Endothelial cell (in vitro differentiated cells): ENCODE measurements at regions not wholly inside any gene's neighbourhood (a gene's known extent, or its start where the extent isn't known, plus 50 kb on each side); places are given as distances from the start of the nearest gene placed in this dataset.
A peak's percentile ranks its signal among the peaks of the same experiment; 100 is the strongest.
"Not testable (repeated sequence)": the region's sequence is repeated elsewhere in the genome, so short reads cannot be mapped to it uniquely, and the experiment has no call there.

Experiments used
- DNase-seq: peaks from one replicate; pipeline ENCODE4 v3.0.0; 2021; ENCODE audit warnings: low spot score
- H3K27ac Mint-ChIP-seq: one replicate; pipeline ENCODE4 v1.8.0; 2021; ENCODE audit warnings: mixed read lengths, inconsistent platforms; ENCODE audit not compliant: unreplicated experiment
- H3K27me3 Mint-ChIP-seq: one replicate; pipeline ENCODE4 v1.8.0; 2021; ENCODE audit warnings: mild to moderate bottlenecking, moderate library complexity, mixed read lengths, inconsistent platforms; ENCODE audit not compliant: unreplicated experiment
- H3K36me3 Mint-ChIP-seq: one replicate; pipeline ENCODE4 v1.8.0; 2021; ENCODE audit warnings: mild to moderate bottlenecking, low read depth, mixed read lengths, inconsistent platforms; ENCODE audit not compliant: unreplicated experiment
- H3K4me1 Mint-ChIP-seq: one replicate; pipeline ENCODE4 v1.8.0; 2021; ENCODE audit warnings: mild to moderate bottlenecking, mixed read lengths, inconsistent platforms; ENCODE audit not compliant: unreplicated experiment
- H3K4me3 Mint-ChIP-seq: one replicate; pipeline ENCODE4 v1.8.0; 2021; ENCODE audit warnings: mild to moderate bottlenecking, mixed read lengths, inconsistent platforms; ENCODE audit not compliant: unreplicated experiment
- H3K9me3 Mint-ChIP-seq: one replicate; pipeline ENCODE4 v1.8.0; 2021; ENCODE audit warnings: mixed read lengths, inconsistent platforms; ENCODE audit not compliant: unreplicated experiment
- TF ChIP-seq, protein P1 (sequence below): fragments of 200-600 bp; sonication (generic); IDR thresholded peaks from one replicate; pipeline ENCODE4 v1.5.0; 2021; ENCODE audit warnings: antibody characterized with exemption; ENCODE audit not compliant: unreplicated experiment

DNA sequence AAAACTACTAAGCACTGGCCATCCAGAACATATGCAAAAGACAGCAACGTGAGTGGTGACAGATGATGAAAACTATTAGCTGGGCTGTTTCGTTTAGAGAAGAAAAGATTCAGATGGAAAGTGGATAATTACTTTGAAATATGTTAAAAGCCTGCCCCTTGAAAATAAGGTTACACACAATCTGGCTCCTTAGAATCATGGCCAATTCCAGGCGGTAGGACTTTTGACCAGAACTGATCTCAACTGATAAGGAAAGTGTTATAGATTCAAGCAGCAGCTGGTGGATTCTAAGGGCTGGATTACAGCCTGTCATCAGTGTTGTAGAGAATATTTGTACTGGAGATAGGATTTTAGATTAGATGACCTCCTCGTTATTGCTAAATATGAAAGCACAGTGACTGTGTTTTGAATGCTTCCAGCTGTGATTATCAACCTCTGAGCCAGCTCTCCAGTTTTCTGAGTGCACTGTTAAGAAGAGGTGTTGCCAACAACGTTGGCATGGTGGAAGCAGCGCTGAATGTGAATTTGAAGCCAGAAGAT lies 75.1 kb downstream of the KBTBD2 start:
- DNase-seq, H3K27ac Mint-ChIP-seq, H3K27me3 Mint-ChIP-seq, H3K4me1 Mint-ChIP-seq, H3K9me3 Mint-ChIP-seq, H3K4me3 Mint-ChIP-seq, H3K36me3 Mint-ChIP-seq: not testable (repeated sequence)

DNA sequence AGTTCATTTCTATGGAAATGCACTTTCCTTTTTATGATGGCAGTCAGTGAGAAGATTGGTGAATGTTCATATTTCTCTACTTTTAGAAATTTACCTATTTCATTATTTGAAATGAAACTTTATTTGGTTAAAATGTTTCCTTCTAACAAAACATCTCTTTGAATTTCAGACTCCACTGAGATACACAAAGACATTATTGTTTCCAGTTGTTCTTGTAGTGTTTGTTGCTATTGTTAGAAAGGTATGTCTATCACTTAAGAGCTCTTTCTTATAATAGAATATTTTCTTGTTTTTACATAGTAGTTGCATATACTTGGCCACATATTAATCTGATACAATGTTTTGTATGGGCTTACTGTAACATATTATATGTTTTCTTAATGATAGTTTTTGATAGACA lies 76.8 kb downstream of the KBTBD2 start:
- not testable (repeated sequence) for H3K4me3 Mint-ChIP-seq, H3K36me3 Mint-ChIP-seq, H3K27ac Mint-ChIP-seq, H3K4me1 Mint-ChIP-seq, H3K27me3 Mint-ChIP-seq, DNase-seq, H3K9me3 Mint-ChIP-seq

DNA sequence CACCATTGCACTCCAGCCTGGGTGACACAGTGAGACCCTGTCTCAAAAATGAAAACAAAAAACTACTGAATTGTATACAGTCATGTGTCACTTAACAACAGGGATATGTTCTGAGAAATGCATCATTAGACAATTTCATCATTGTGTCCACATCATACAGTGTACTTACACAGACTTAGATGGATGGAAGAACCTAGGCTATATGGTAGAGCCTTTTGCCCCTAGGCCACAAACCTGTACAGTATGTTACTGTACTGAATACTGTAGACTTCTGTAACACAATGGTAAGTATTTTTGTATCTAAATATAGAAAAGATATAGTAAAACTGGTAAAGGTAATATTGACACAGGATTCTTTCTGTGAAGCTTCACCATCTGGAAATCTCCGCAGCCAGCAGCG lies 81.7 kb downstream of the KBTBD2 start:
- H3K9me3 Mint-ChIP-seq = no peaks in the 10 kb centered on the region
- no peak overlapping the region for H3K4me3 Mint-ChIP-seq
- H3K27me3 Mint-ChIP-seq = no peaks in the 10 kb centered on the region
- TF ChIP-seq, protein P1, sequence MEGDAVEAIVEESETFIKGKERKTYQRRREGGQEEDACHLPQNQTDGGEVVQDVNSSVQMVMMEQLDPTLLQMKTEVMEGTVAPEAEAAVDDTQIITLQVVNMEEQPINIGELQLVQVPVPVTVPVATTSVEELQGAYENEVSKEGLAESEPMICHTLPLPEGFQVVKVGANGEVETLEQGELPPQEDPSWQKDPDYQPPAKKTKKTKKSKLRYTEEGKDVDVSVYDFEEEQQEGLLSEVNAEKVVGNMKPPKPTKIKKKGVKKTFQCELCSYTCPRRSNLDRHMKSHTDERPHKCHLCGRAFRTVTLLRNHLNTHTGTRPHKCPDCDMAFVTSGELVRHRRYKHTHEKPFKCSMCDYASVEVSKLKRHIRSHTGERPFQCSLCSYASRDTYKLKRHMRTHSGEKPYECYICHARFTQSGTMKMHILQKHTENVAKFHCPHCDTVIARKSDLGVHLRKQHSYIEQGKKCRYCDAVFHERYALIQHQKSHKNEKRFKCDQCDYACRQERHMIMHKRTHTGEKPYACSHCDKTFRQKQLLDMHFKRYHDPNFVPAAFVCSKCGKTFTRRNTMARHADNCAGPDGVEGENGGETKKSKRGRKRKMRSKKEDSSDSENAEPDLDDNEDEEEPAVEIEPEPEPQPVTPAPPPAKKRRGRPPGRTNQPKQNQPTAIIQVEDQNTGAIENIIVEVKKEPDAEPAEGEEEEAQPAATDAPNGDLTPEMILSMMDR = no peak
- H3K27ac Mint-ChIP-seq = no peak overlapping the region
- peaks cover 4% of the 10 kb centered on the region for H3K4me1 Mint-ChIP-seq
- DNase-seq = no peak
- no peaks in the 10 kb centered on the region for H3K36me3 Mint-ChIP-seq

DNA sequence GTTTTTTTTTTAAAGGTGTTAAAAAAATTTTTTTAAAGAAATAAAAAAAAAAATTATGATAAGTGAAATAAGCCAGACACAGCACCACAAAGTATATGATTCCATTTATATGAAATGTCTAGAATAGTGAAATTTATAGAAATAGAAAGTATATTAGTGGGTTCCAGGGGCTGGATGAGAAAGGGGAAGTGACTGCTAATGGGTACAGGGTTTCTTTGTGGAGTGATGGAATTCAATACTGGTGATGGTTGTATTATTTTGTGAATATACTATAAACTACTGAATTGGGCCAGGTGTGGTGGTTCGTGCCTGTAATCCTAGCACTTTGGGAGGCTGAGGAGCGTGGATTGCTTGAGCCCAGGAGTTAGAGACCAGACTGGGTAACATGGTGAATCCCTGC lies 82.2 kb downstream of the KBTBD2 start:
- no peak for DNase-seq
- H3K9me3 Mint-ChIP-seq = no peaks in the 10 kb centered on the region
- no peaks in the 10 kb centered on the region for H3K27me3 Mint-ChIP-seq
- no peak overlapping the region for H3K4me3 Mint-ChIP-seq
- peaks cover 4% of the 10 kb centered on the region for H3K4me1 Mint-ChIP-seq
- H3K27ac Mint-ChIP-seq = no peak overlapping the region
- TF ChIP-seq, protein P1 = no peak
- H3K36me3 Mint-ChIP-seq = no peaks in the 10 kb centered on the region

DNA sequence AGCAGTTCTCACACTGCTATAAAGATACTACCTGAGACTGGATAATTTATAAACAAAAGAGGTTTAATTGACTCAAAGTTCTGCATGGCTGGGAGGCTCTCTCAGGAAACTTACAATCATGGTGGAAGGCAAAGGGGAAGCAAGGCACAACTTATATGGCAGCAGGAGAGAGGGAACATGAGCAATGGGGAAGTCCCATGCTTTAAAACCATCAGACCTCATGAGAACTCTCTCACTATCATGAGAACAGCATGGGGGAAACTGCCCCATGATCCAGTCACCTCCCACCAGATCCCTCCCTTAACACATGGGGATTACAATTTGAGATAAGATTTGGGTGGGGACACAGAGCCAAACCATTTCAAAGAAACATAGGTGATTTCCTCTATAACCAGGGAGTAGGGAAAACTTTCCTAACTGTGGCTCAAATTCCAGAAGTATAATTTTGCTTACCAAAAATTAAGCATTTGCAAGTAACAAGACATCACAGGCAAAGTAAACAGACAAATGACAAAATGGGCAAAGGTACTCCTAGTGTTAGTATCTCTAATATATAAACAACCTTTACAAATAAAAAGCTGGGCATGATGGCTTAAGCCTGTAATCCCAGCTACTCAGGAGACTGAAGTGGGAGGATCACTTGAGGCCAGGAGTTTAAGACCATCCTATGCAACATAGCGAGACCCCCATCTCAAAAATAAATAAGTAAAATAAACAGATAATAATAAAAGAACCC lies 88.0 kb downstream of the KBTBD2 start:
- no peak for DNase-seq
- H3K27ac Mint-ChIP-seq = no peak overlapping the region
- H3K27me3 Mint-ChIP-seq = no peaks in the 10 kb centered on the region
- TF ChIP-seq, protein P1 = no peak
- no peaks in the 10 kb centered on the region for H3K4me1 Mint-ChIP-seq
- peak overlapping the region; percentile 35 for H3K4me3 Mint-ChIP-seq
- H3K9me3 Mint-ChIP-seq = peaks cover 16% of the 10 kb centered on the region
- H3K36me3 Mint-ChIP-seq = peaks cover 24% of the 10 kb centered on the region

DNA sequence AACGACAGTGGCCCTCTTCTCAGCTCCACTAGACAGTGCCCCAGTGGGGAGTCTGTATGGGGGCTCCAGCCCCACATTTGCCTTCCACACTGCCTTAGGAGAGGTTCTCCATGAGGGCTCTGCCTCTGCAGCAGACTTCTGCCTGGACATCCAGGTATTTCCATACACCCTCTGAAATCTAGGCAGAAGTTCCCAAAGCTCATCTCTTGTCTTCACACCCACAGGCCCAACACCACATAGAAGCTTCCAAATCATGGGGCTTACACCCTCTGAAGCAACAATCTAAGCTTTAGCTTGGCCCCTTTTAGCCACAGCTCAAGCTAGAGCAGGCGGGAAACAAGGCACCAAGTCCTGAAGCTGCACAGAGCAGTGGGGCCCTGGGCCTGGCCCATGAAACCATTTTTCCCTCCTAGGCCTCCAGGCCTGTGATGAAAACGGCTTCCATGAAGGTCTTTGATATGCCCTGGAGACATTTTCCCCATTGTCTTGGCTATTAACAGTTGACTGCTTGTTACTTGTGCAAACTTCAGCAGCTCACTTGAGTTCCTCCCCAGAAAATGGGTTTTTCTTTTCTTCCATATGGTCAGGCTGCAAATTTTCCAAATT lies 89.2 kb downstream of the KBTBD2 start:
- peaks cover 24% of the 10 kb centered on the region for H3K36me3 Mint-ChIP-seq

DNA sequence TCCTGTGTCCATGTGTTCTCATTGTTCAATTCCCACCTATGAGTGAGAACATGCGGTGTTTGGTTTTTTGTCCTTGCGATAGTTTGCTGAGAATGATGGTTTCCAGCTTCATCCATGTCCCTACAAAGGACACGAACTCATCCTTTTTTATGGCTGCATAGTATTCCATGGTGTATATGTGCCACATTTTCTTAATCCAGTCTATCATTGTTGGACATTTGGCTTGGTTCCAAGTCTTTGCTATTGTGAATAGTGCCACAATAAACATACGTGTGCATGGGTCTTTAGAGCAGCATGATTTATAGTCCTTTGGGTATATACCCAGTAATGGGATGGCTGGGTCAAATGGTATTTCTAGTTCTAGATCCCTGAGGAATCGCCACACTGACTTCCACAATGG lies 98.5 kb downstream of the KBTBD2 start:
- not testable (repeated sequence) for H3K27me3 Mint-ChIP-seq, H3K27ac Mint-ChIP-seq, H3K4me3 Mint-ChIP-seq, H3K36me3 Mint-ChIP-seq, H3K4me1 Mint-ChIP-seq, H3K9me3 Mint-ChIP-seq, DNase-seq

More for the DNA sequence above, 89.2 kb downstream of the KBTBD2 start:
- H3K27me3 Mint-ChIP-seq = no peaks in the 10 kb centered on the region
- H3K27ac Mint-ChIP-seq = no peak overlapping the region
- TF ChIP-seq, protein P1 = no peak
- no peaks in the 10 kb centered on the region for H3K4me1 Mint-ChIP-seq
- no peak for DNase-seq
- peaks cover 16% of the 10 kb centered on the region for H3K9me3 Mint-ChIP-seq
- H3K4me3 Mint-ChIP-seq = peak overlapping the region; percentile 35

DNA sequence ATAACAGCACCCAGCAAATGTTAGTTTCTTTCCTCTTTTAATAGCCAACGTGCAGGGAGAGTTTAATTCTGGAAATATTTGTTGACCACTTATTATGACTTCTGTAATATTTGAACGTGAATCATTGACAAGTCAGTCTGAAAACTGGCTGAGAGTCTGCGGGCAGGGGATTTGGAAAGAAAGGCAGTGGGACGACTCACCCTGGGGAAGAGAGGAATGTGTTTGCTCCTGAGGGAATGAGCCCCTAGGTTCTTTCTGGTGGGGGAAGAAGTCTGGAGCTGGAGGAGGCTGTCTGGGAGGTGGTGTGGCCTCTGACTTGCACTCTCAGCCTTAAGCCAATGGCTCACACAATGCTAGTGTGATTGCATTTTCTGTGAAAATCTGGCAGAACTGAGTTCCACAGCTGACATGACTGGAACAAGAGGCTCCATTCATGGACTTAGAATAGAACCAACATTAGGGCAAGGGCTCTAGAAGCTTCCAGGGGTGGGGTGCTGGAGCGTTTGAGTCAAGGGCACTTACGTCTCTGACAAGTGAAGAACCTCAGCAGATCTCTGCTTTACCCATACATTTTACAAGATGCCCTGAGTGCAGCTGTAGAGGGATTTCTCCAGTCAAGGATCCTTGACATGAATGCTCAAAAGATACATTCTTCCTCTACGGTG lies 100.7 kb downstream of the KBTBD2 start:
- not testable (repeated sequence) for DNase-seq, H3K36me3 Mint-ChIP-seq, H3K4me3 Mint-ChIP-seq, H3K27me3 Mint-ChIP-seq, H3K9me3 Mint-ChIP-seq, H3K27ac Mint-ChIP-seq
- peaks cover 11% of the 10 kb centered on the region for H3K4me1 Mint-ChIP-seq
